ENCODE measurements at regions not wholly inside any gene's neighbourhood (a gene's known extent, or its start where the extent isn't known, plus 50 kb on each side); places are given as distances from the start of the nearest gene placed in this dataset.

GRCh38 chr16:79366635-79367034 is 233.9 kb downstream of the MAF start:
- in situ Hi-C loops (cut with HindIII; ENCODE audit: low sequenced_read_pairs), result no loop called here
- TF ChIP-seq, protein P1, sequence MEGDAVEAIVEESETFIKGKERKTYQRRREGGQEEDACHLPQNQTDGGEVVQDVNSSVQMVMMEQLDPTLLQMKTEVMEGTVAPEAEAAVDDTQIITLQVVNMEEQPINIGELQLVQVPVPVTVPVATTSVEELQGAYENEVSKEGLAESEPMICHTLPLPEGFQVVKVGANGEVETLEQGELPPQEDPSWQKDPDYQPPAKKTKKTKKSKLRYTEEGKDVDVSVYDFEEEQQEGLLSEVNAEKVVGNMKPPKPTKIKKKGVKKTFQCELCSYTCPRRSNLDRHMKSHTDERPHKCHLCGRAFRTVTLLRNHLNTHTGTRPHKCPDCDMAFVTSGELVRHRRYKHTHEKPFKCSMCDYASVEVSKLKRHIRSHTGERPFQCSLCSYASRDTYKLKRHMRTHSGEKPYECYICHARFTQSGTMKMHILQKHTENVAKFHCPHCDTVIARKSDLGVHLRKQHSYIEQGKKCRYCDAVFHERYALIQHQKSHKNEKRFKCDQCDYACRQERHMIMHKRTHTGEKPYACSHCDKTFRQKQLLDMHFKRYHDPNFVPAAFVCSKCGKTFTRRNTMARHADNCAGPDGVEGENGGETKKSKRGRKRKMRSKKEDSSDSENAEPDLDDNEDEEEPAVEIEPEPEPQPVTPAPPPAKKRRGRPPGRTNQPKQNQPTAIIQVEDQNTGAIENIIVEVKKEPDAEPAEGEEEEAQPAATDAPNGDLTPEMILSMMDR (IDR thresholded peaks at IDR 0.05; ENCODE audit: low read depth, low read length), result no peak
- DNase-seq (ENCODE audit: low read depth, low spot score), result no peak
- H3K4me3 ChIP-seq (ENCODE audit: low read depth, low read length), result no peak overlapping the region

DNA sequence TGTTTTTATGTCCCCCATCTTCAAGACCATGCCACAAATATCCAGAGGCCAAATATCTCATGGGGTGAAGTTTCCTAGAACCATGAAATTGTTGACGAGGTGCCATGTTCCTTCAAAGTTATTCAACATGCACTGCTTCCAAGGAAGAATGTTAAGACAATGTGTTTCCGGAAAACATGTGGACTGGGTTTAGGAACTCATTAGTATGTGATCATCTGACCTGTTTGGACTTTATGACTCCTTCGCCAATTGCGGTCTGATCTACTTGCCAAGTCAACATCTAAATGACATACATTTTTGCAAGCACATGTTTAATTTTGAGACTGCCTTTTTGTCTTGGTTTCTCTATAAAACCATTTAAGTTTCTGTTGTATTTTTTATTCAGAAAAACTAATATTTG is 234.8 kb downstream of the MAF start:
- in situ Hi-C loops (cut with HindIII; ENCODE audit: low sequenced_read_pairs), result no loop called here
- H3K4me3 ChIP-seq (ENCODE audit: low read depth, low read length), result no peak overlapping the region
- no peak for DNase-seq (ENCODE audit: low read depth, low spot score)
- TF ChIP-seq, protein P1 (IDR thresholded peaks at IDR 0.05; ENCODE audit: low read depth, low read length), result no peak

GRCh38 chr16:79363484-79363883 is 237.1 kb downstream of the MAF start:
- no peak for DNase-seq (ENCODE audit: low read depth, low spot score)
- in situ Hi-C loops (cut with HindIII; ENCODE audit: low sequenced_read_pairs), result no loop called here
- no peak overlapping the region for H3K4me3 ChIP-seq (ENCODE audit: low read depth, low read length)
- TF ChIP-seq, protein P1 (IDR thresholded peaks at IDR 0.05; ENCODE audit: low read depth, low read length), result no peak

- no peak for DNase-seq (ENCODE audit: low read depth, low spot score)
- H3K4me3 ChIP-seq (ENCODE audit: low read depth, low read length), result no peak overlapping the region
- TF ChIP-seq, protein P1 (IDR thresholded peaks at IDR 0.05; ENCODE audit: low read depth, low read length), result no peak
- in situ Hi-C loops (cut with HindIII; ENCODE audit: low sequenced_read_pairs), result no loop called here
Observed at GRCh38 chr16:79363035-79363434, 237.5 kb downstream of the MAF start.

- no peak overlapping the region for H3K4me3 ChIP-seq (ENCODE audit: low read depth, low read length)
- TF ChIP-seq, protein P1 (IDR thresholded peaks at IDR 0.05; ENCODE audit: low read depth, low read length), result no peak
- DNase-seq (ENCODE audit: low read depth, low spot score), result no peak
- in situ Hi-C loops (cut with HindIII; ENCODE audit: low sequenced_read_pairs), result no loop called here
Observed at GRCh38 chr16:79362300-79362970, 238.1 kb downstream of the MAF start.

DNA sequence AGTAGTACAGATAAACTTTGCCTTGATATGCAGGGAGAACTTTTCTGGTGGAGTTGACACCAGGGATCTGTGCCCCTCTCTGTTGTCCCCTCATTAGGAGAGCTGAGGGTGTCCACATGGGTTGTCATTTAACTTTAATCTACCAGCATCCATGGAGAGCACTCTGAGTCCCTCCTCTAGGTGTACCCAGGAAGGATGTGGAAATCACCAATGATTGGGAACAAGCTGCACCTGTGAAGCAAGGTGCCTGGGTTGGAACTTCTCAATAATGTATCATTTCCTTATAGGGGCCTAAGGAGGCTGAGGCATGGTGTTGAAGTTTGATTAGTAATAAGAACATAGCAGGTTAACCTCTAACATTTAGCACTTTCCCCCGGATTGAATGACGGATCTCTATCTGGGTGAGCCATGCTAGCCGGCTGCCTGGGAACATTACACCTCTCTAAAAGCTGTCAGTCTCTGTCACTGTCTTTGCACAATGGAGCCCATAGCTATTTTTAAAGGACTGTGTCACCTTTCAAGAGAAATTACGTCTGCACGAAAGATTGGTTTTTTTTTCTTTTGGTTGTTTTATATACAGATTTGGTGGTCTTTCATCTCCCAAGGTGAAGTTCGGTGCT is 239.3 kb downstream of the MAF start:
- no peak for DNase-seq (ENCODE audit: low read depth, low spot score)
- in situ Hi-C loops (cut with HindIII; ENCODE audit: low sequenced_read_pairs), result no loop called here

More for the DNA sequence above, 239.3 kb downstream of the MAF start:
- TF ChIP-seq, protein P1 (IDR thresholded peaks at IDR 0.05; ENCODE audit: low read depth, low read length), result no peak
- H3K4me3 ChIP-seq (ENCODE audit: low read depth, low read length), result no peak overlapping the region
